ENCODE measurements at regions not wholly inside any gene's neighbourhood (a gene's known extent, or its start where the extent isn't known, plus 50 kb on each side); places are given as distances from the start of the nearest gene placed in this dataset.
"Not testable (repeated sequence)": the region's sequence is repeated elsewhere in the genome, so short reads cannot be mapped to it uniquely, and the experiment has no call there.

- no peaks in the 10 kb centered on the region for H3K4me1 ChIP-seq (ENCODE audit: control insufficient read depth in 2 of 2, insufficient read depth in 2 of 2, low read length in 2 of 2)
- H3K4me3 ChIP-seq (ENCODE audit: low read length in 2 of 2), result no peak overlapping the region
- no peaks in the 10 kb centered on the region for H3K27me3 ChIP-seq (ENCODE audit: control insufficient read depth in 2 of 2, insufficient read depth in 1 of 2, low read length in 1 of 2)
- no peaks in the 10 kb centered on the region for H3K9me3 ChIP-seq (ENCODE audit: control insufficient read depth in 2 of 2, insufficient read depth in 1 of 2, low read length in 1 of 2)
- H3K36me3 ChIP-seq (ENCODE audit: control insufficient read depth in 2 of 2, insufficient read depth in 2 of 2, low read length in 1 of 2), result no peaks in the 10 kb centered on the region
- H3K27ac ChIP-seq (ENCODE audit: low read depth in 1 of 2, low read length in 1 of 2), result no peak overlapping the region
- 96% methylated on average over 14 of the region's 14 CpGs for WGBS
- no peak for DNase-seq (ENCODE audit: low read depth in 6 of 9, low spot score in 9 of 9)
Observed at GRCh38 chr2:142748559-142749099, 128.8 kb upstream of the KYNU start.

GRCh38 chr2:142745691-142746090 lies 131.8 kb upstream of the KYNU start:
- no peaks in the 10 kb centered on the region for H3K9me3 ChIP-seq (ENCODE audit: control insufficient read depth in 2 of 2, insufficient read depth in 1 of 2, low read length in 1 of 2)
- 90% methylated on average over 4 of the region's 4 CpGs for WGBS

GRCh38 chr2:142742371-142743214 lies 134.9 kb upstream of the KYNU start:
- whole genome bisulfite sequencing, result 95% methylated on average over 5 of the region's 5 CpGs
- DNase-seq (ENCODE audit: low read depth in 6 of 9, low spot score in 9 of 9), result no peak
- H3K36me3 ChIP-seq (ENCODE audit: control insufficient read depth in 2 of 2, insufficient read depth in 2 of 2, low read length in 1 of 2), result no peaks in the 10 kb centered on the region
- H3K4me3 ChIP-seq (ENCODE audit: low read length in 2 of 2), result no peak overlapping the region
- no peaks in the 10 kb centered on the region for H3K4me1 ChIP-seq (ENCODE audit: control insufficient read depth in 2 of 2, insufficient read depth in 2 of 2, low read length in 2 of 2)
- H3K27me3 ChIP-seq (ENCODE audit: control insufficient read depth in 2 of 2, insufficient read depth in 1 of 2, low read length in 1 of 2), result no peaks in the 10 kb centered on the region
- H3K9me3 ChIP-seq (ENCODE audit: control insufficient read depth in 2 of 2, insufficient read depth in 1 of 2, low read length in 1 of 2), result no peaks in the 10 kb centered on the region
- no peak overlapping the region for H3K27ac ChIP-seq (ENCODE audit: low read depth in 1 of 2, low read length in 1 of 2)

More at GRCh38 chr2:142745691-142746090, 131.8 kb upstream of the KYNU start:
- no peak for DNase-seq (ENCODE audit: low read depth in 6 of 9, low spot score in 9 of 9)
- H3K36me3 ChIP-seq (ENCODE audit: control insufficient read depth in 2 of 2, insufficient read depth in 2 of 2, low read length in 1 of 2), result no peaks in the 10 kb centered on the region
- H3K4me3 ChIP-seq (ENCODE audit: low read length in 2 of 2), result no peak overlapping the region
- no peaks in the 10 kb centered on the region for H3K4me1 ChIP-seq (ENCODE audit: control insufficient read depth in 2 of 2, insufficient read depth in 2 of 2, low read length in 2 of 2)
- no peak overlapping the region for H3K27ac ChIP-seq (ENCODE audit: low read depth in 1 of 2, low read length in 1 of 2)
- H3K27me3 ChIP-seq (ENCODE audit: control insufficient read depth in 2 of 2, insufficient read depth in 1 of 2, low read length in 1 of 2), result no peaks in the 10 kb centered on the region

DNA sequence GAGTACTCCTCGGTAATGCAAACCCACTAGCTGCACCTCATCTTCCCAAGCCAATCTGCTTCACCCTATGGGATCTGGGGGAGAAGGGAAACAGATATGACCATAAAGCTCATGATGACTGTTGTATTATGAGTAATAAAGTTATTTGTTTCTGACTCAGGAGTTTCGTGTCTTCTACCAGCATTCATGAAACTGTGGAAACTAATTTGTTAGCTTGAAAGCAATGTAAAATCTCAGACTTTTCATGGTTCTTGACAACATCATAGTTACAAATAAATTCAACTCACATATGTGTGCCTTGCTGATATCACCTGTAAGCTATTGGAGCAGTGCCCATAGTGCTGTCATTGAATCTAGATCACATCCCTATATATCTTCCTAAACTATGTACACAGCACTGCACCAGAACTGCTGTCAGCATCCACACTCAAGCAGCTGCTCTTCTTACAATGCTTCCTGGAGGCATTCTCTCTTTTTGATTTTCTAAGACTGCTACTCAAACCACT lies 135.6 kb upstream of the KYNU start:
- Histone ChIP-seq H3K4me3 (ENCODE audit: low read length in 2 of 2) (no peak overlapping the region), H3K4me1 (ENCODE audit: control insufficient read depth in 2 of 2, insufficient read depth in 2 of 2, low read length in 2 of 2) (no peaks in the 10 kb centered on the region), H3K36me3 (ENCODE audit: control insufficient read depth in 2 of 2, insufficient read depth in 2 of 2, low read length in 1 of 2) (no peaks in the 10 kb centered on the region), H3K9me3 (ENCODE audit: control insufficient read depth in 2 of 2, insufficient read depth in 1 of 2, low read length in 1 of 2) (no peaks in the 10 kb centered on the region), H3K27me3 (ENCODE audit: control insufficient read depth in 2 of 2, insufficient read depth in 1 of 2, low read length in 1 of 2) (no peaks in the 10 kb centered on the region), H3K27ac (ENCODE audit: low read depth in 1 of 2, low read length in 1 of 2) (no peak overlapping the region)
- 95% methylated on average over 2 of the region's 2 CpGs for WGBS
- DNase-seq (ENCODE audit: low read depth in 6 of 9, low spot score in 9 of 9), result no peak

DNA sequence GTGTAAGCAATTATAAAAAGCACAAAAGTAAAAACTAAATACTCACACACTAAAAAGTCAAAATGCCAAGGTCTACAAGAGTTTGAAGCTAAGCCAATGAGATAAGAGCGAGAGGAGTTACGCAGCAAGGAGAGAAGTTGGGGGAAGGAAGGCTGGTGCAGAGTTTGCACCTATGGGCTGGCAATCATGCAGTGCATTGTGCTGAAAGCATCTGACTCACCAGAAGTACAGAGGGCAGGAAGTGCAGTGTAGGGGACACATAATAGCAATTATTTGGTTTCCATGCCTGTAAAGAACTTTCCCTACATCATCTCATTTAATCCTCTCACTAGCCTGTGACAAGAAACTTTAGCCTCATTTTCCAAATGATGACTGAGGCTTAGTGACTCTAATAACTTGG lies 142.7 kb upstream of the KYNU start:
- Histone ChIP-seq H3K4me1 (ENCODE audit: control insufficient read depth in 2 of 2, insufficient read depth in 2 of 2, low read length in 2 of 2) (no peaks in the 10 kb centered on the region), H3K27me3 (ENCODE audit: control insufficient read depth in 2 of 2, insufficient read depth in 1 of 2, low read length in 1 of 2) (no peaks in the 10 kb centered on the region), H3K36me3 (ENCODE audit: control insufficient read depth in 2 of 2, insufficient read depth in 2 of 2, low read length in 1 of 2) (no peaks in the 10 kb centered on the region), H3K4me3 (ENCODE audit: low read length in 2 of 2) (no peak overlapping the region), H3K9me3 (ENCODE audit: control insufficient read depth in 2 of 2, insufficient read depth in 1 of 2, low read length in 1 of 2) (no peaks in the 10 kb centered on the region), H3K27ac (ENCODE audit: low read depth in 1 of 2, low read length in 1 of 2) (no peak overlapping the region)
- WGBS, result 95% methylated on average over 2 of the region's 2 CpGs
- no peak for DNase-seq (ENCODE audit: low read depth in 6 of 9, low spot score in 9 of 9)

DNA sequence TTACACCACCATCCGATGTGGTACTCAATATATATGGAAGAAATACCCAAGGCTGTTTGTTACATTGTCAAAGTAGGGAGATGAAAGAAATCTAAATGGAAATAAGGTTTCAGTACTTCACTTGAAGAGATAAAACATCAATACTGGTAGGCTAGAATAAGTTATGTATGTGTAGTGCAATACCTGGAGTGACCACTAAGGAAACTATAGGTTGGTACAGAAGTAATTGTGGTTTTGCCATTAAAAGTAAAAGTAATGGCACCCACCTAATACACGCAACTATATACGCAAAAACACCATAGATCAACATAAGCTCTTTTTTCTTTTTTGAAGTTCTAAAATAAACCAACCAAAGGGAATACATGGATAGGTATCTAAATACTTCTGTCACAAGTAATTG lies 143.2 kb upstream of the KYNU start:
- H3K36me3 ChIP-seq (ENCODE audit: control insufficient read depth in 2 of 2, insufficient read depth in 2 of 2, low read length in 1 of 2), result no peaks in the 10 kb centered on the region
- no peak for DNase-seq (ENCODE audit: low read depth in 6 of 9, low spot score in 9 of 9)
- no peaks in the 10 kb centered on the region for H3K4me1 ChIP-seq (ENCODE audit: control insufficient read depth in 2 of 2, insufficient read depth in 2 of 2, low read length in 2 of 2)
- WGBS, result 98% methylated on average over 3 of the region's 3 CpGs
- no peaks in the 10 kb centered on the region for H3K27me3 ChIP-seq (ENCODE audit: control insufficient read depth in 2 of 2, insufficient read depth in 1 of 2, low read length in 1 of 2)
- H3K4me3 ChIP-seq (ENCODE audit: low read length in 2 of 2), result no peak overlapping the region
- no peak overlapping the region for H3K27ac ChIP-seq (ENCODE audit: low read depth in 1 of 2, low read length in 1 of 2)
- H3K9me3 ChIP-seq (ENCODE audit: control insufficient read depth in 2 of 2, insufficient read depth in 1 of 2, low read length in 1 of 2), result no peaks in the 10 kb centered on the region

- H3K27ac ChIP-seq (ENCODE audit: low read depth in 1 of 2, low read length in 1 of 2); H3K4me3 ChIP-seq (ENCODE audit: low read length in 2 of 2); H3K36me3 ChIP-seq (ENCODE audit: control insufficient read depth in 2 of 2, insufficient read depth in 2 of 2, low read length in 1 of 2); H3K4me1 ChIP-seq (ENCODE audit: control insufficient read depth in 2 of 2, insufficient read depth in 2 of 2, low read length in 2 of 2); H3K9me3 ChIP-seq (ENCODE audit: control insufficient read depth in 2 of 2, insufficient read depth in 1 of 2, low read length in 1 of 2); H3K27me3 ChIP-seq (ENCODE audit: control insufficient read depth in 2 of 2, insufficient read depth in 1 of 2, low read length in 1 of 2); DNase-seq (ENCODE audit: low read depth in 6 of 9, low spot score in 9 of 9): not testable (repeated sequence)
- 93% methylated on average over 1 of the region's 1 CpG for WGBS
Observed at GRCh38 chr2:142729814-142730213, 147.7 kb upstream of the KYNU start.

DNA sequence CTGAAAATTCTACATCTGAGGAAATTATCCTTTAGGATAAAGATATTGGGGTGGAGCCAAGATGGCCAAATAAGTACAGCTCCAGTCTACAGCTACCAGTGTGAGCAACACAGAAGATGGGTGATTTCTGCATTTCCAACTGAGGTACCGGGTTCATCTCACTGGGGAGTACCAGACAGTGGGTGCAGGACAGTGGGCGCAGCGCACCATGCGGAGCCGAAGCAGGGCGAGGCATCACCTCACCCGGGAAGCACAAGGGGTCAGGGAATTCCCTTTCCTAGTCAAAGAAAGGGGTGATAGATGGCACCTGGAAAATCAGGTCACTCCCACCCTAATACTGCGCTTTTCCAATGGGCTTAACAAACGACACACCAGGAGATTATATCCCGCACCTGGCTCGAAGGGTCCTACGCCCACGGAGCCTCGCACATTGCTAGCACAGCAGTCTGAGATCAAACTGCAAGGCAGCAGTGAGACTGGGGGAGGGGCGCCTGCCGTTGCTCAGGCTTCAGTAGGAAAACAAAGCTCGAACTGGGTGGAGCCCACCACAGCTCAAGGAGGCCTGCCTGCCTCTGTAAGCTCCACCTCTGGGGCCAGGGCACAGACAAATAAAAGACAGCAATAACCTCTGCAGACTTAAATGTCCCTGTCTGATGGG lies 149.5 kb upstream of the KYNU start:
- not testable (repeated sequence) for H3K4me1 ChIP-seq (ENCODE audit: control insufficient read depth in 2 of 2, insufficient read depth in 2 of 2, low read length in 2 of 2); H3K9me3 ChIP-seq (ENCODE audit: control insufficient read depth in 2 of 2, insufficient read depth in 1 of 2, low read length in 1 of 2); H3K4me3 ChIP-seq (ENCODE audit: low read length in 2 of 2); H3K27ac ChIP-seq (ENCODE audit: low read depth in 1 of 2, low read length in 1 of 2); DNase-seq (ENCODE audit: low read depth in 6 of 9, low spot score in 9 of 9); H3K36me3 ChIP-seq (ENCODE audit: control insufficient read depth in 2 of 2, insufficient read depth in 2 of 2, low read length in 1 of 2); H3K27me3 ChIP-seq (ENCODE audit: control insufficient read depth in 2 of 2, insufficient read depth in 1 of 2, low read length in 1 of 2)
- 97% methylated on average over 17 of the region's 17 CpGs for WGBS

DNA sequence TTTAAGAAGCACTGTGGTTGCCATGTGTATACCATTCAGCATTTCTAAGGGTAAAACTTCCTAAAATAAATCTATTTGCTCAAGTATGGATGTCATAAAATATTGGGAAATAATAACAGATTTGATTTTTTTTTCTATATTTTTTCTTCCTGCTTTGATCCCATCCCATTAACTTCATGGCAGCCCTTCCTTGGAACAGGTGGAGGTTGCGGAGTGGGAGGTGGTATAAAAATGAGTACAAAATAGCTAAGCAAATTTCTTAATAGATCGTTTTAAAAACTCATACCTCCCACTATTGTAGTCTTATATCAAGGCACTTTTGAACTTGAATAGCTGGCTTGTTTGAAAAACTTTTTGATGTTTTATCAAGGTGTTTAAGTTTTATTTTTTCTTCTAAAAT lies 152.1 kb upstream of the KYNU start:
- WGBS, result 96% methylated on average over 2 of the region's 2 CpGs
- no peaks in the 10 kb centered on the region for H3K4me1 ChIP-seq (ENCODE audit: control insufficient read depth in 2 of 2, insufficient read depth in 2 of 2, low read length in 2 of 2)

More for the DNA sequence above, 152.1 kb upstream of the KYNU start:
- Histone ChIP-seq H3K4me3 (ENCODE audit: low read length in 2 of 2) (no peak overlapping the region), H3K27ac (ENCODE audit: low read depth in 1 of 2, low read length in 1 of 2) (no peak overlapping the region), H3K36me3 (ENCODE audit: control insufficient read depth in 2 of 2, insufficient read depth in 2 of 2, low read length in 1 of 2) (no peaks in the 10 kb centered on the region), H3K9me3 (ENCODE audit: control insufficient read depth in 2 of 2, insufficient read depth in 1 of 2, low read length in 1 of 2) (peaks cover 0 to 6% of the 10 kb centered on the region in 2 donors), H3K27me3 (ENCODE audit: control insufficient read depth in 2 of 2, insufficient read depth in 1 of 2, low read length in 1 of 2) (no peaks in the 10 kb centered on the region)
- DNase-seq (ENCODE audit: low read depth in 6 of 9, low spot score in 9 of 9), result no peak

Data from thymus (tissue), 11 donors.